SK-N-SH treated with all-trans-retinoic acid at 6 μM for 48 hours (cell line): ENCODE measurements at regions not wholly inside any gene's neighbourhood (a gene's known extent, or its start where the extent isn't known, plus 50 kb on each side); places are given as distances from the start of the nearest gene placed in this dataset.

Experiments
- ATAC-seq: fragments of 200-7000 bp; cut with Tn5 transposase; 3 replicates; pipeline ENCODE4 v1.9.1; 2020; ENCODE audit warnings: mild to moderate bottlenecking, moderate library complexity
- ARNTL ChIP-seq: fragments of 450-650 bp; formaldehyde crosslinking; IDR thresholded peaks from 2 replicates; pipeline ENCODE4 v1.5.0; 2020; ENCODE audit warnings: low read depth, mild to moderate bottlenecking, moderate library complexity, borderline replicate concordance
- BACH2 ChIP-seq: fragments of 250-450 bp; sonication (Bioruptor Pico); IDR thresholded peaks from 2 replicates; pipeline ENCODE4 v1.9.0; 2021; ENCODE audit warnings: mild to moderate bottlenecking, borderline replicate concordance
- CREB5 ChIP-seq: fragments of 250-450 bp; sonication (Bioruptor Pico); IDR thresholded peaks from 2 replicates; pipeline ENCODE4 v1.5.1; 2020; ENCODE audit warnings: low read depth, mild to moderate bottlenecking, moderate library complexity
- CSRNP3 ChIP-seq: fragments of 250-450 bp; sonication (Bioruptor Pico); IDR thresholded peaks from 2 replicates; pipeline ENCODE4 v1.5.1; 2021; ENCODE audit warnings: mild to moderate bottlenecking, moderate library complexity
- ESRRG ChIP-seq: fragments of 250-450 bp; sonication (Bioruptor Pico); IDR thresholded peaks from 2 replicates; pipeline ENCODE4 v1.6.1; 2021; ENCODE audit warnings: mild to moderate bottlenecking
- GLIS3 ChIP-seq: fragments of 250-450 bp; sonication (Bioruptor Pico); IDR thresholded peaks from 2 replicates; pipeline ENCODE4 v1.5.0; 2020; ENCODE audit warnings: mild to moderate bottlenecking, moderate library complexity
- ISL1 ChIP-seq: fragments of 250-450 bp; sonication (Bioruptor Pico); IDR thresholded peaks from 2 replicates; pipeline ENCODE4 v2.1.2; 2022; ENCODE audit warnings: mild to moderate bottlenecking, moderate library complexity
- OSR1 ChIP-seq: fragments of 250-450 bp; sonication (Bioruptor Pico); IDR thresholded peaks from 2 replicates; pipeline ENCODE4 v1.8.0; 2022; ENCODE audit warnings: moderate library complexity, mild to moderate bottlenecking, inconsistent platforms
- PATZ1 ChIP-seq: fragments of 250-450 bp; sonication (Bioruptor Pico); IDR thresholded peaks from 2 replicates; pipeline ENCODE4 v1.8.0; 2020; ENCODE audit warnings: mild to moderate bottlenecking, moderate library complexity, borderline replicate concordance
- POU6F1 ChIP-seq: fragments of 250-450 bp; sonication (Bioruptor Pico); IDR thresholded peaks from 2 replicates; pipeline ENCODE4 v1.8.0; 2021; ENCODE audit warnings: low read depth, mild to moderate bottlenecking, moderate library complexity, borderline replicate concordance
- PPARA ChIP-seq: fragments of 250-450 bp; sonication (Bioruptor Pico); IDR thresholded peaks from 2 replicates; pipeline ENCODE4 v1.5.0; 2020; ENCODE audit warnings: mild to moderate bottlenecking, borderline replicate concordance
- RARB ChIP-seq: fragments of 250-450 bp; sonication (Bioruptor Pico); IDR thresholded peaks from 2 replicates; pipeline ENCODE4 v1.8.0; 2021; ENCODE audit warnings: mild to moderate bottlenecking, moderate library complexity
- SNAI2 ChIP-seq: fragments of 250-450 bp; sonication (Bioruptor Pico); IDR thresholded peaks from 2 replicates; pipeline ENCODE4 v1.5.0; 2020; ENCODE audit warnings: mild to moderate bottlenecking, moderate library complexity
- TCF4 ChIP-seq: fragments of 250-450 bp; sonication (Bioruptor Pico); IDR thresholded peaks from 2 replicates; pipeline ENCODE4 v1.8.0; 2021; ENCODE audit warnings: mild to moderate bottlenecking, moderate library complexity, borderline replicate concordance
- TOX ChIP-seq: fragments of 250-450 bp; sonication (Bioruptor Pico); IDR thresholded peaks from 2 replicates; pipeline ENCODE4 v1.8.0; 2021; ENCODE audit warnings: mild to moderate bottlenecking, moderate library complexity, borderline replicate concordance
- TSHZ2 ChIP-seq: fragments of 250-450 bp; sonication (Bioruptor Pico); IDR thresholded peaks from 2 replicates; pipeline ENCODE4 v1.5.0; 2020; ENCODE audit warnings: mild to moderate bottlenecking, moderate library complexity
- ZC3H10 ChIP-seq: fragments of 250-450 bp; sonication (Bioruptor Pico); IDR thresholded peaks from 2 replicates; pipeline ENCODE4 v1.5.1; 2021; ENCODE audit warnings: mild to moderate bottlenecking, moderate library complexity
- ZFP3 ChIP-seq: fragments of 250-450 bp; sonication (Bioruptor Pico); IDR thresholded peaks from 2 replicates; pipeline ENCODE4 v1.5.0; 2020; ENCODE audit warnings: mild to moderate bottlenecking, moderate library complexity
- ZFP30 ChIP-seq: fragments of 450-650 bp; formaldehyde crosslinking; IDR thresholded peaks from 2 replicates; pipeline ENCODE4 v1.5.0; 2022; ENCODE audit warnings: mild to moderate bottlenecking, moderate library complexity
- ZNF565 ChIP-seq: fragments of 450-650 bp; formaldehyde crosslinking; conservative IDR thresholded peaks from 2 replicates; pipeline ENCODE4 v1.5.0; 2020; ENCODE audit warnings: low read depth, mild to moderate bottlenecking, moderate library complexity

GRCh38 chr3:181628384-181628783, 83.3 kb upstream of the SOX2 start (continued):
- TF ChIP-seq TSHZ2 (CRISPR knock-in tag), result no peak
- no peak for TF ChIP-seq ZNF565 (CRISPR knock-in tag)

GRCh38 chr3:181626036-181626435, 85.7 kb upstream of the SOX2 start:
- no peak for TF ChIP-seq ISL1 (CRISPR knock-in tag)
- no peak for TF ChIP-seq RARB (CRISPR knock-in tag)
- TF ChIP-seq CSRNP3 (CRISPR knock-in tag), result no peak
- TF ChIP-seq ESRRG (CRISPR knock-in tag), result no peak
- TF ChIP-seq PATZ1 (CRISPR knock-in tag), result no peak
- no peak for TF ChIP-seq GLIS3 (CRISPR knock-in tag)
- TF ChIP-seq SNAI2 (CRISPR knock-in tag), result no peak
- no peak for TF ChIP-seq ZNF565 (CRISPR knock-in tag)
- no peak for TF ChIP-seq BACH2
- no peak for TF ChIP-seq ARNTL
- no peak for TF ChIP-seq TOX (CRISPR knock-in tag)
- ATAC-seq, result no peak

DNA sequence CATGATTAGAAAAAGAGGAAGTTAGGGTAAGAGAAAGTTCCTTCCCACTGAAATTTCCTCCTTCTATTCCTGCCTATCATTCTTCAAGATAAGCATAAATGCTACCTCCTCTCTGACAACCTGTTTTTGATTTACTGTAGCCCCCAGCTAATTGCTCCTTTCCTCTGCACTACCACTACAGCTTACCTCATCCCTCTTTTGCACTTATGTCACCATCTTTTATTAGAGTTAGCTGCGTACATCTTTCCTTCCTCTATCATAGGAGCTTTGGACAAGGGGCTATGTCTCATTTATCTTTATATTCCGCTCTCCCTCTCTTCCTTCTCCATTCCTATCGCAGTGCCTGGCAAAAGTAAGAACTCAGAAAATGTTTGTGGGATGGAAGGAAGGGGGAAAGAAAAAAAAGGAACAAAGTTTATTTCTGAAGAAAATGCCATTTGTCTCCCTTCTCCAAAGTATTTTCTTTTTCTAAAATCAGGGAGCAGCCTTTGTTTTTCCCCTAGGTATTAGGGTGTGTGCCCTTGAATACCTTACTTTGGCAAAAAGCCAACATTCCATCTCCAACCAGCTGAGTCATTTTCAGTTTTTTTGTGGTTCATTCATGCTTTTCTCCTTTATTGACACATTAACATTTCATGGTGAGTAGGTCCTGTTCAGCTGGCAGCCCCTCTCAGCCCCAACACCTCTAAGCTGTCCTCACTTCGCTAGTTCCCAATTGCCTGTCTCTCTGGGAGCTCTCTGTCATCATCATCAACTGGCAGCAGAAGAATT, 87.6 kb upstream of the SOX2 start:
- no peak for TF ChIP-seq TOX (CRISPR knock-in tag)
- no peak for TF ChIP-seq BACH2
- no peak for TF ChIP-seq ZFP30 (CRISPR knock-in tag)
- no peak for TF ChIP-seq RARB (CRISPR knock-in tag)
- TF ChIP-seq ZNF565 (CRISPR knock-in tag), result no peak
- TF ChIP-seq OSR1 (CRISPR knock-in tag), result no peak
- no peak for TF ChIP-seq POU6F1 (CRISPR knock-in tag)
- no peak for TF ChIP-seq TCF4
- no peak for TF ChIP-seq PPARA (CRISPR knock-in tag)
- TF ChIP-seq GLIS3 (CRISPR knock-in tag), result no peak
- peak; percentile 50; the same call in 1 of the 2 replicates for TF ChIP-seq CREB5 (CRISPR knock-in tag)
- no peak for TF ChIP-seq CSRNP3 (CRISPR knock-in tag)
- TF ChIP-seq PATZ1 (CRISPR knock-in tag), result peak; percentile 21; the same call in 1 of the 2 replicates
- no peak for TF ChIP-seq ZFP3
- TF ChIP-seq ISL1 (CRISPR knock-in tag), result peak; percentile 48; the same call in 1 of the 2 replicates
- TF ChIP-seq SNAI2 (CRISPR knock-in tag), result no peak
- no peak for TF ChIP-seq ZC3H10 (CRISPR knock-in tag)
- no peak for TF ChIP-seq ARNTL
- ATAC-seq, result peak; percentile 59
